Aorta (tissue), 5 donors: ENCODE measurements at regions not wholly inside any gene's neighbourhood (a gene's known extent, or its start where the extent isn't known, plus 50 kb on each side); places are given as distances from the start of the nearest gene placed in this dataset.

Experiments
- ATAC-seq: fragments of 200-7000 bp; cut with Tn5 transposase; one replicate; pipeline ENCODE4 v1.9.1; 2022; ENCODE audit warnings: moderate library complexity; ENCODE audit not compliant: low FRiP score
- DNase-seq, 2 donors: peaks; one replicate each; pipeline ENCODE4 v3.0.0-alpha.2; 2020
- H3K27ac ChIP-seq, 2 donors: one replicate each; pipeline ENCODE4 v1.5.1; 2013; ENCODE audit warnings: low read length in 2 of 2, mild to moderate bottlenecking in 2 of 2, moderate library complexity in 2 of 2, control low read depth in 1 of 2, inconsistent platforms in 1 of 2, low read depth in 1 of 2
- H3K27me3 ChIP-seq, 2 donors: one replicate each; pipeline ENCODE4 v1.6.1; 2013; ENCODE audit warnings: control low read depth in 1 of 2, low read length in 1 of 2, mild to moderate bottlenecking in 1 of 2, moderate library complexity in 1 of 2; ENCODE audit not compliant: insufficient read depth in 2 of 2, control insufficient read depth in 1 of 2
- H3K36me3 ChIP-seq, 2 donors: one replicate each; pipeline ENCODE4 v1.6.1; 2013; ENCODE audit warnings: control low read depth in 1 of 2, low read length in 1 of 2, mild to moderate bottlenecking in 1 of 2; ENCODE audit not compliant: insufficient read depth in 2 of 2, control insufficient read depth in 1 of 2
- H3K4me1 ChIP-seq, 2 donors: one replicate each; pipeline ENCODE4 v1.6.1; 2013; ENCODE audit warnings: low read length in 2 of 2, control low read depth in 1 of 2, mild to moderate bottlenecking in 1 of 2, moderate library complexity in 1 of 2; ENCODE audit not compliant: insufficient read depth in 2 of 2, control insufficient read depth in 1 of 2
- H3K4me3 ChIP-seq, 2 donors: one replicate each; pipeline ENCODE4 v1.5.1; 2013; ENCODE audit warnings: low read length in 2 of 2, control low read depth in 1 of 2, mild to moderate bottlenecking in 1 of 2
- H3K9me3 ChIP-seq: one replicate; pipeline ENCODE4 v1.6.1; 2013; ENCODE audit warnings: mild to moderate bottlenecking, low read length; ENCODE audit not compliant: control insufficient read depth
- WGBS, 2 donors: extraction: QIAGEN DNeasy Blood & Tissue Kit; methylation state at CpG; one replicate each; pipeline ENCODE4 v1.1.7; 2013; 5-methylcytosine and 5-hydroxymethylcytosine counted together
- intact Hi-C, 2 donors: fragments of 100-400 bp; cut with DNase I; formaldehyde crosslinking; loops; one replicate each; pipeline versions ENCODE4 v1.14.2 to v1.15.0; 2022
- donor health status: healthy with polysubstance abuse.
- donor health status: Bipolar disorder and iron deficiency.
- donor health status: DM: no; HTN: no; CAD: no.
- donor health status: DM: no; HTN: no; CAD: no.
- donor health status: DM: yes; HTN: yes; CAD: no.

DNA sequence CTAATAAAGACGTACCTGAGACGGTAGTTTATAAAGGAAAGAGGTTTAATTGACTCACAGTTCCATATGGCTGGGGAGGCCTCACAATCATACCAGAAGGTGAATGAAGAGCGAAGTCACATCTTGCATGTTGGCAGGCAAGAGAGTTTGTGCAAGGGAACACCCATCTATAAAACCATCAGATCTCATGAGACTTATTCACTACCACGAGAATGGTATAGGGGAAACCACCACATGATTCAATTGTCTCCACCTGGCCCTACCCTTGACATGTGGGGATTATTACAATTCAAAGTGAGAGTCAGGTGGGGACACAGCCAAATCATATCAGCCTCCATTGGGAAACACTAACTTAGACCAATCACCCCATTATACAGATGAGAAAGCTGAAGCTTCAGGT lies 81.4 kb downstream of the SKA1 start:
- Histone ChIP-seq H3K27ac (no peak overlapping the region), H3K4me1 (no peaks in the 10 kb centered on the region), H3K4me3 (no peak overlapping the region), H3K36me3 (no peaks in the 10 kb centered on the region), H3K27me3 (no peaks in the 10 kb centered on the region), H3K9me3 (no peaks in the 10 kb centered on the region)
- no peak for ATAC-seq
- no peak for DNase-seq
- intact Hi-C loops: no loop called here
- whole genome bisulfite sequencing, 2 donors: 81 to 87% methylated on average over 4 of the region's 4 CpGs

DNA sequence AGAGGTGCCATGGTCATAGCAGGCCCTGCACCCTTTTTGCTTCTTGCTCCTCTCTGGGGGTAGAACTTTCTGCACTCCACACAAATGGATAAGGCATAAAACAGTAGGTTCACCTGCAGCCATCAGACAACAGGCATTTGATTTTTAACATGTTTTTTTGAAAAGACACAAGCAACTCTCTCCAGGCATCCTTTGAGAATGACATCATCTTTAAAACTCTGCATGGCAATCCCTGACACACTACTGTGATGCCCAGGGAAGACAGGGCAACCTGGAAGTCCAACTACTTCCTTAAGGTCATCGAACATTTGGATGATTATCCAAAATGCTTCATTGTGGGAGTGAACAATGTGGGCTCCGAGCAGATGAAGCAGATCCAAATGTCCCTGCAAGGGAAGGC lies 82.8 kb downstream of the SKA1 start:
- no peak overlapping the region for H3K27ac ChIP-seq
- H3K27me3 ChIP-seq: no peaks in the 10 kb centered on the region
- 82 to 86% methylated on average over 2 of the region's 2 CpGs for WGBS, 2 donors
- H3K4me1 ChIP-seq: no peaks in the 10 kb centered on the region
- intact Hi-C loops: no loop called here
- H3K9me3 ChIP-seq: no peaks in the 10 kb centered on the region
- no peaks in the 10 kb centered on the region for H3K36me3 ChIP-seq
- DNase-seq: no peak
- H3K4me3 ChIP-seq: no peak overlapping the region
- no peak for ATAC-seq

DNA sequence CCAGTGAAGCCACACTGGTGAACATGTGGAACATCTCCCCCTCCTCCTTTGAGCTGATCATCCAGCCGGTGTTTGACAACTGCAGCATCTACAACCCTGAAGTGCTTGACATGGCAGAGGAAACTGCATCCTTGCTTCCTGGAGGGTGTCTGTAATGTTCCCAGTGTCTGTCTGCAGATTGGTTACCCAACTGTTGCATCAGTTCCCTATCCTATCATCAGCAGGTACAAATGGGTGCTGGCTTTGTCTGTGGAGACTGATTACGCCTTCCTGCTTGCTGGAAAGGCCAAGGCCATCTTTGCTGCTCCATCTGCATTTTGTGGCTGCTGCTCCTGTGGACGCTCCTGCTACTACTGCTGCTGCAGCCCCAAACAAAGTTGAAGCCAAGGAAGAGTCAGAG lies 83.5 kb downstream of the SKA1 start:
- ATAC-seq (no peak), DNase-seq (no peak)
- Histone ChIP-seq H3K9me3 (no peaks in the 10 kb centered on the region), H3K4me1 (no peaks in the 10 kb centered on the region), H3K36me3 (no peaks in the 10 kb centered on the region), H3K4me3 (no peak overlapping the region), H3K27ac (no peak overlapping the region), H3K27me3 (peaks cover 0 to 2% of the 10 kb centered on the region in 2 donors)
- intact Hi-C loops: no loop called here
- WGBS, 2 donors: 81 to 84% methylated on average over 3 of the region's 3 CpGs

DNA sequence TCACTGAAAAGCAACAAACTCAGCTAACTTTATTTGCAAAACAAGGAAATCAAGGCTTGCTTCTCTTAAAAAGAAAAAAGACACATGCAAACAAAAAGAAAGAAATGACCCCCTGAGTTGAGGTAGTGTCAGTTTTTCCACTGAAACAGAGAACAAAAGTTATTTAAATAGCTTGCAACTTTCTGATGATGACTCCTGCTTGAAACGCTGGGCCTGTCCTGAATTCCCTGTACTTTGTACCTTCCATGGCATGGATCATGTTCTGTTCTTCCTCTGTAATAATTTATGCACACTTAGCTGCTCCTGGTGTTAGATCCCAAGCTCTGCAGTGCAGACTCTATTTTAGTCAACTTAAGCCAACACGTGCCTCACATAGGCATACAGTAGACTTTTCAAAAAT lies 84.0 kb downstream of the SKA1 start:
- intact Hi-C loops: no loop called here
- DNase-seq (no peak), ATAC-seq (no peak)
- Histone ChIP-seq H3K4me3 (no peak overlapping the region), H3K9me3 (no peaks in the 10 kb centered on the region), H3K27me3 (peaks cover 0 to 2% of the 10 kb centered on the region in 2 donors), H3K36me3 (no peaks in the 10 kb centered on the region), H3K27ac (no peak overlapping the region), H3K4me1 (no peaks in the 10 kb centered on the region)
- 54 to 55% methylated on average over 2 of the region's 2 CpGs for WGBS, 2 donors

DNA sequence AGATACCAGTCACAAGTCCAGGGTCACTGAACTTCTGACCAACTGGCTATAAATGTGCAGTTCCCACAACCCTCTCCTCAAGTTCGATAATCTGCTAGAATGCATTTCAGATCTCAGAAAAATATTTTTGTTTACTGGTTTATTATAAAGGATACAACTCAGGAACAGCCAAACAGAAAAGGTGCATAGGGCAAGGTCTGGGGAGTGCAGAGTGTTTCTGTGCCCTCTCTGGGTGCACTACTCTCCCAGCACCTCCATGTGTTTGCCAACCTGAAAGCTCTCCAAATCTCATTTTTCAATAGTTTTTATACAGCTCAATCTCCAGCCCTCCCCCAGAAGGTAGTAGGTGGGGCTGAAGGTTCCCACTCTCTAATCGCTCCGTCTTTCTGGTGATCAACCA lies 85.2 kb downstream of the SKA1 start:
- H3K36me3 ChIP-seq: no peaks in the 10 kb centered on the region
- 79 to 84% methylated on average over 3 of the region's 3 CpGs for whole genome bisulfite sequencing, 2 donors
- intact Hi-C loops: no loop called here

DNA sequence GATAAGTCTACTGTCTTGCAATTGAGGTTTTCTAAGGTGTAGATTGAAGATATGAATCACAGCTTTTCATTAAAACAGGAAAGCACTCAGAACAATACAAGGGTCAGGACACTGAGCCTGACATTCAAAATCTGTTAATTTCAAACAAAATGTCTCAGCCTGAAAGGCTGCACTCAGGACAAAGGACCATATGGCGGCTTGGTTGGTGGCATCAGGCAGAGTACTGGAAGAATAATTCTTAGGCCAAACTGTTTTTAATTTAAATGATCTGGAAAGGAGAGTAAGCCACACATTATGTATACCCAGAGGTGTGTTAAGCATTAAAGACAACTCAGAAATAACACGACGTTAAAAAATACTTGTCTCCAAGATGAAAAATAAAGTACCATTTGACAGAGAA lies 85.9 kb downstream of the SKA1 start:
- H3K4me3 ChIP-seq: no peak overlapping the region
- no peaks in the 10 kb centered on the region for H3K4me1 ChIP-seq
- H3K27me3 ChIP-seq: peaks cover 0 to 2% of the 10 kb centered on the region in 2 donors
- no peak for DNase-seq
- 83 to 91% methylated on average over 3 of the region's 3 CpGs for WGBS, 2 donors
- no peaks in the 10 kb centered on the region for H3K36me3 ChIP-seq
- no peak for ATAC-seq
- intact Hi-C loops: no loop called here
- H3K27ac ChIP-seq: no peak overlapping the region
- no peaks in the 10 kb centered on the region for H3K9me3 ChIP-seq

More for the DNA sequence above, 85.2 kb downstream of the SKA1 start:
- Histone ChIP-seq H3K27ac (no peak overlapping the region), H3K4me1 (no peaks in the 10 kb centered on the region), H3K27me3 (peaks cover 0 to 2% of the 10 kb centered on the region in 2 donors), H3K9me3 (no peaks in the 10 kb centered on the region), H3K4me3 (no peak overlapping the region)
- DNase-seq (no peak), ATAC-seq (no peak)

DNA sequence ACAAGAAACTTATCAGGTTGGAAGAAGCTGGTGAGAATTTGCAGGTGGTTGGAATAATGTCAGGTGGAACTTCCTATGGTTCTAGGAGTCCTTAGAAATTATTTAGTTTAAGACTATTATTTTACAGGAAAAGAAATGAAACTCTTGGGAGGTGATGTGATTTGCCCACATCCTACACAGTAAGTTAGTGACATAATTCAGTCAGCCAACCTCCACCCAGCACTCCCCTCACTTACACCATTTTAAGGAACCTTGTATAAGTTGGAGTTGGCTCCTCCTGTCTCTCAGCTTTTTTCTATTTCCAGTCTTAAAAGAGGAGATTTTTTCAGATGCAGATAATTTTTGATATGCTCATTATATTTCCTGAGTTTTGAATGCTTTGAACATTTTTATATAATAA lies 86.4 kb downstream of the SKA1 start:
- Histone ChIP-seq H3K4me3 (no peak overlapping the region), H3K27me3 (peaks cover 0 to 2% of the 10 kb centered on the region in 2 donors), H3K9me3 (no peaks in the 10 kb centered on the region), H3K36me3 (no peaks in the 10 kb centered on the region), H3K4me1 (no peaks in the 10 kb centered on the region), H3K27ac (no peak overlapping the region)
- DNase-seq: no peak
- ATAC-seq: no peak
- intact Hi-C loops: no loop called here

DNA sequence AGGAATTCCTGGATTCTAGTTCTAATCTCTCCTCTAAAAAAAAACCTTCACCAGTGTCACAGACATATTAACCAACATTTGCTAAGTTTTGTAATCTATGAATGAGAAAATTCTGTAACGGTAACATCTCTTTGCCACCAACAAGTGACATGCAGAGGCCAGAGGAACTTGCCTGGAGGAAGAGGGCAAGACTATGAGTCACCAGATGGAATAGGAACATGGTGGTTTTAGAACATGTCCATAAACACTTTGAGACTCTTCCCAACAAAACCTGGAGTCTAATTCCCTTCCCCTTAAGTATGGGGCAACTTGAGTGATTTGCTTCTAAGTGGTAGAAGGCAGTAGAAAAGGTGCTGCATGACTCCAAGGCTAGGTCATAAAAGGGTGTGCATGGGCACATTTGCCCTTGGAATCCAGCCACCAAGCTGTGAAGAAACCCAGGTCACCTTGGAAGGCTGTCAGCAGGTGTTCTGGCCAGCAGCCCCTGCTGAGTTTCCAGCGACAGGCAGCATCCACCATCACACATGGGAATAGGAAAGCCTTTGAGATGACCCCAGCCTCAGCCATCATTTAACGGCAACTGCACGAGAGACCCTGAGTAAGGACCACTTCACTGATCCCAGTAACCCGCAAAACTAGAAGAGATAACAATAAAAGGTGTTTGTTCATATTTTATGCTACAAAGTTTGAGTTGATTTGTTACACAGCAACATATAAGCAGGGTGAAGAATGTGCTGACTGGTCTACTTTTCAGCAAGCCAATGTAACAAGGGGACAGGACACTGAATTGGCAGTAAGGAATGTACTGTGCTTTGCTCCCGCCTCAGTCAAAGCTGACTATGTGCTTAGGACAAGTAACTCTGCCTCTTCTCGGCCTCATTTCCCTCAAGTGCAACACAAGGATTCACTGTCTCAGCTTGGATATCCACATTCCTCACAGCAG lies 90.6 kb downstream of the SKA1 start:
- Histone ChIP-seq H3K4me3 (no peak overlapping the region), H3K36me3 (no peaks in the 10 kb centered on the region), H3K27ac (no peak overlapping the region), H3K27me3 (peaks cover 0 to 2% of the 10 kb centered on the region in 2 donors), H3K9me3 (no peaks in the 10 kb centered on the region), H3K4me1 (peaks cover 0 to 4% of the 10 kb centered on the region in 2 donors)
- no peak for DNase-seq
- WGBS, 2 donors: 83 to 89% methylated on average over 7 of the region's 7 CpGs
- intact Hi-C loops: no loop called here
- ATAC-seq: no peak

DNA sequence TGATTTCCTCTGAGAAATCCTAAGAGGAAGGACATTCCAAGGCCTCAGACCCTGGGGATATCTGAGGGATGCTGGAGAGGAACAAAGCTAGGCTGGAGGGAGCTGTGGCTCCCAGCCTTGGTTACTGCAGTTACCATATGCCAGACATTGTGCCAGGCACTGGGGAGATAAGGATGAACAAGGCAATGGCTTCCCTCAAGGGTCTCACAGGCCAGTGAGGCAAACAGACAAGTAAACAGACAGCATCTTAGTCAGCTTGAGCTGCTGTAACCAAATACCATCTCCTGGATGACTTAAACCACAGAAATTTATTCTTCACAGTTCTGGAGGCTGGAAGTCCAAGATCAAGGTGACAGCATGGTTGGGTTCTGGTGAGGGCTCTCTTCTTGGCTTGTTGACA lies 91.8 kb downstream of the SKA1 start:
- ATAC-seq (no peak), DNase-seq (no peak)
- Histone ChIP-seq H3K27me3 (peaks cover 0 to 2% of the 10 kb centered on the region in 2 donors), H3K4me3 (no peak overlapping the region), H3K9me3 (no peaks in the 10 kb centered on the region), H3K36me3 (no peaks in the 10 kb centered on the region), H3K27ac (no peak overlapping the region), H3K4me1 (peaks cover 0 to 4% of the 10 kb centered on the region in 2 donors)
- intact Hi-C loops: no loop called here
